NB4 (cell line): ENCODE measurements at regions not wholly inside any gene's neighbourhood (a gene's known extent, or its start where the extent isn't known, plus 50 kb on each side); places are given as distances from the start of the nearest gene placed in this dataset.

ENCODE experiments used
- POLR2A ChIP-seq: IDR thresholded peaks from 2 replicates; pipeline ENCODE4 v1.6.1; 2011; ENCODE audit warnings: mild to moderate bottlenecking; ENCODE audit not compliant: insufficient read length; ENCODE audit errors: extremely low read depth
- TF ChIP-seq, protein P1 (sequence below): IDR thresholded peaks from one replicate; pipeline ENCODE4 v1.5.1; 2012; ENCODE audit warnings: low read depth, low read length

DNA sequence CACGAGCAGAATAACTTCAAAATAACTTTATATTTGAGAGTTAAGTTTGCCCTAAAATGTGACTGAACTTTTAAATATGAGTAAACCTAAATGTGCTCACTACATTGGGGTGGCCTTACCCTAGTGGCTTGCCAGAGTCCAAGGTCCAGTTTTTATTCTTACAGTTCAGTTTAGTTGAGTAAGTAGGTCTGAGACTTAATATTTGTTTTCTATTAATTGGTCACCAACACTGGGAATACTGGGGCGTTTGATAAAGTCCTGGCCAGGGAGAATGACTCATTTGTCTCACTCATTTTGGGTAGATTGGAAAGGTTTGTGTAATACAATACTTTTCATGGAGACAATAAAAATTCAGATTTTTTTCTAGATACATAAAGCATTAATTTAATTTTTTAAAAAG is 127.8 kb upstream of the SPATA13 start:
- TF ChIP-seq, protein P1, sequence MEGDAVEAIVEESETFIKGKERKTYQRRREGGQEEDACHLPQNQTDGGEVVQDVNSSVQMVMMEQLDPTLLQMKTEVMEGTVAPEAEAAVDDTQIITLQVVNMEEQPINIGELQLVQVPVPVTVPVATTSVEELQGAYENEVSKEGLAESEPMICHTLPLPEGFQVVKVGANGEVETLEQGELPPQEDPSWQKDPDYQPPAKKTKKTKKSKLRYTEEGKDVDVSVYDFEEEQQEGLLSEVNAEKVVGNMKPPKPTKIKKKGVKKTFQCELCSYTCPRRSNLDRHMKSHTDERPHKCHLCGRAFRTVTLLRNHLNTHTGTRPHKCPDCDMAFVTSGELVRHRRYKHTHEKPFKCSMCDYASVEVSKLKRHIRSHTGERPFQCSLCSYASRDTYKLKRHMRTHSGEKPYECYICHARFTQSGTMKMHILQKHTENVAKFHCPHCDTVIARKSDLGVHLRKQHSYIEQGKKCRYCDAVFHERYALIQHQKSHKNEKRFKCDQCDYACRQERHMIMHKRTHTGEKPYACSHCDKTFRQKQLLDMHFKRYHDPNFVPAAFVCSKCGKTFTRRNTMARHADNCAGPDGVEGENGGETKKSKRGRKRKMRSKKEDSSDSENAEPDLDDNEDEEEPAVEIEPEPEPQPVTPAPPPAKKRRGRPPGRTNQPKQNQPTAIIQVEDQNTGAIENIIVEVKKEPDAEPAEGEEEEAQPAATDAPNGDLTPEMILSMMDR = no peak
- no peak for TF ChIP-seq POLR2A
